GM19193 (cell line): ENCODE measurements at regions not wholly inside any gene's neighbourhood (a gene's known extent, or its start where the extent isn't known, plus 50 kb on each side); places are given as distances from the start of the nearest gene placed in this dataset.

Experiments
- POLR2A ChIP-seq: IDR thresholded peaks from 4 replicates; pipeline ENCODE4 v1.6.1; 2011; ENCODE audit not compliant: insufficient read depth, insufficient read length; ENCODE audit errors: extremely low read depth

DNA sequence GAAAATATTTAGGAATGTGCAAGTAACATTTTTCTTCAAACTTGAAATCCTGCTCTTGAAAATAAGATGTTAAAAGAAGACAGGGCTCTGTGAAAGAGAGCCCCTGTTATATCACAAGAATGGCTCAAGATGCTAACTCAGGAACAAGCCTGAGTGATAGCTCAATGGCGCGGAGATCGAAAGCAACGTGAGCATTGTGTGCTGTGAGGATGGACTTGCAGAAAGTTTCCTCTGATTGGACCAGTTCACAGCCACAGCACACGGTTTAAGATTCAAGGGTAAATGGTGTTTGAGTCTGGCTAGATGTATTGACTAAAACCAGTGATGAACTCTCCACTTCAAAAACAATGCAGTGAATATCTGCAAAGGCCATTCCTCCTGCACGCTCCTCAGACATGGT lies 2387.0 kb downstream of the MAT2B start:
- no peak for TF ChIP-seq POLR2A

- no peak for TF ChIP-seq POLR2A
Observed at GRCh38 chr5:165894916-165895315, 2389.5 kb downstream of the MAT2B start.

DNA sequence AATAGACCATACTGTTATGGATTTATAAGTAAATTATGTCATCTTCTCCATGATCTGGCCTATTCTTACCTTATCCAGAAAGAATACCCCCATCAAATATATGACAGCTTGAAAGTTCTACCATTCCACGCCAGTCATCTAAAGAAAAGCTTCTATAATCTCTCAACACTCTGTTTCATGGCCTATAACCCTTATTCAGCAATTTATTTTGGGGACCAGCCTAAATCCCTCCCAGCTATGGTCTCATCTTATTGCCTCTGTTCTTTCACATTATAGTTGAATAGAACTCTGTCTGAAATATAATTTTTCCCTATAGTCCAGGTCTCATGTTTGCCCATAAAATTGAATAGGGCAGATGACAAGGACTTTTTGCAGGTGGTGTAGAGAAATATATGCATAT lies 2387.6 kb upstream of the WWC1 start:
- no peak for TF ChIP-seq POLR2A

- no peak for TF ChIP-seq POLR2A
Observed at GRCh38 chr5:165906871-165907270, 2384.6 kb upstream of the WWC1 start.

DNA sequence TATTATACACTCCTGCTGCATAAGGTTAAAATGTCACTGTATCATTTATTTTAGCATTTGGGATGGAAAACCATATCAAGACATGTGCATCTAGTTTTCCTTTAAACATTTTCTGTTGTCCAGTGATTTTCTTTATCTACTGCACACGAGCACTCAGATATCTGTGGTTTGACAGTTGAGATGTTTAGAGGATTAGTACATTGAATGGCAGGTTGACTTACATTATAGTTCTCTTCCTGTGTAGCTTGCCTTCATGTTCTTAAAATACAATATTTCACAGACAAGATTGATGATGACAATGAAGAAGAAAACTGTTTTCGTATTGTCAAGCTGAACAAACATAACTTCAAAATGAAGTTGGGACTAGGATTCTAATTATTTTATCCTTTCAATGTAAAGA lies 2378.4 kb upstream of the WWC1 start:
- no peak for TF ChIP-seq POLR2A

- no peak for TF ChIP-seq POLR2A
Observed at GRCh38 chr5:165914456-165914855, 2377.0 kb upstream of the WWC1 start.

DNA sequence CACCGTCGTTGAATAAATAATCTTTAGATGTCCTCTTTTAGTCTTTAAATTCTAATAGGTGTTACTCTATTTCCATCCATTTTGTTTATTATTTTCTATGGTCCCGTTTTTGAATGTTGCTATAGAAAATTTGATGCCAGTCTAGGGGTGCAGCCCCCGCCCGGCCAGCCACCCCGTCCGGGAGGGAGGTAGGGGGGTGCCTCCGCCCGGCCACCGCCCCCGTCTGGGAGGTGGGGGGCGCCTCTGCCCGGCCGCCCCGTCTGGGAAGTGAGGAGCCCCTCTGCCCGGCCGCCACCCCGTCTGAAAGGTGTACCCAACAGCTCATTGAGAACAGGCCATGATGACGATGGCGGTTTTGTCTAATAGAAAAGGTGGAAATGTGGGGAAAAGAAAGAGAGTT lies 2372.2 kb upstream of the WWC1 start:
- TF ChIP-seq POLR2A = no peak

DNA sequence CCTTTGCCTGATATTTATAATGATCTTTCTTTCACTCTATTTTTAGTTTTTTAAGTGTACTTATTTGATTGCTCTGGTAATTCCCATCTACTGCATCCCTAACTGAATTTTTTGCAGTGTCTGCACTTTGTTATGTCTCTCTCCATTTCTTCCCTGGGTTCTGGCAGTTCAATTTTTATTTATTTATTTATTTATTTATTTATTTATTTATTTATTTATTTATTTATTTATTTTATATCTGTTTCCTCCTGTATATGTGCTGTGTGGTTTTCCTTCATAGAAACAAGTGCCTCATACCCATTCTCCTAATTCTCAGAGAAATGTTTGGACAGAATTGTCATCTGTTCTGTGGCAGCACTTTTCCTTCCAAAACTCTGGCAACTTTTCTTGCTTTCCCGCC lies 2370.8 kb upstream of the WWC1 start:
- TF ChIP-seq POLR2A = no peak

DNA sequence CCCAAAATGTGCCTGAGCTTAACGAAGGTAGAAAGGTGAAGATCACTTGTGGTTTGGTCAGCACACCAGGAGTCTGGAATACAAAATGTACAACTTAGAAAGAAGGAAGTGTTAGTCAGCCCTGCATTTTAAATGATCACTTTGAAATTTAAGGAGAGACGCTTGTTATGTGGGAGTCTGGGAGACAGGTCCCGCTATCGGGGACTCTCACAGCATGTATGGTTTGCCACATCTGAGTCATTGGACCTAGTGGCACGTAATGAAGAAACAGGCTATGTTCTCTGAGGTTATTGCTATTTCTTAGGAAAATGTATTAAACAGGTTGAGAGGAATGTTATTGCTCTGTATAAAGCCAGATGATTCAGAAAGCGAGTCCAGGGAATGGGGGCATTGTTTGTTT lies 2362.5 kb upstream of the WWC1 start:
- no peak for TF ChIP-seq POLR2A

DNA sequence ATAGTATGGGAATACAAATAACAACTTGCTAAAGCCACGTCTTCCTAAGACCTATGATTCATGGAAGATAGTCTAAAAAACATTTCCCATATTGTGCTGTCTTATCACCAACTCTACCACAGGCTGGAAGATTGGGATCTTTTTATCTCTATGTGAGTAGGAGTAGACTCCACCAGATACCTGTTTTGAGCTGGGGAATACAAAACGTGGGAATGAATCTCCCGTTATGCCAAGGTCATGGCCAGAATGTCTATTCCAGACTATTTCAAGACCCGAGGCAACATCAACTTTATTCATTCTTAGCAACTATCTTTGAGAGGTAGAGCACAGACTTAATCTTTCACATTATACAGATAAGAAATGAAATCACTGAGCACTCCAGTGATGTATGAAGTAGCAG lies 2350.9 kb upstream of the WWC1 start:
- TF ChIP-seq POLR2A = no peak

GRCh38 chr5:165956854-165957253 lies 2334.6 kb upstream of the WWC1 start:
- no peak for TF ChIP-seq POLR2A

GRCh38 chr5:165981671-165982070 lies 2309.8 kb upstream of the WWC1 start:
- TF ChIP-seq POLR2A = no peak

GRCh38 chr5:165996201-165996875 lies 2295.1 kb upstream of the WWC1 start:
- TF ChIP-seq POLR2A = no peak

DNA sequence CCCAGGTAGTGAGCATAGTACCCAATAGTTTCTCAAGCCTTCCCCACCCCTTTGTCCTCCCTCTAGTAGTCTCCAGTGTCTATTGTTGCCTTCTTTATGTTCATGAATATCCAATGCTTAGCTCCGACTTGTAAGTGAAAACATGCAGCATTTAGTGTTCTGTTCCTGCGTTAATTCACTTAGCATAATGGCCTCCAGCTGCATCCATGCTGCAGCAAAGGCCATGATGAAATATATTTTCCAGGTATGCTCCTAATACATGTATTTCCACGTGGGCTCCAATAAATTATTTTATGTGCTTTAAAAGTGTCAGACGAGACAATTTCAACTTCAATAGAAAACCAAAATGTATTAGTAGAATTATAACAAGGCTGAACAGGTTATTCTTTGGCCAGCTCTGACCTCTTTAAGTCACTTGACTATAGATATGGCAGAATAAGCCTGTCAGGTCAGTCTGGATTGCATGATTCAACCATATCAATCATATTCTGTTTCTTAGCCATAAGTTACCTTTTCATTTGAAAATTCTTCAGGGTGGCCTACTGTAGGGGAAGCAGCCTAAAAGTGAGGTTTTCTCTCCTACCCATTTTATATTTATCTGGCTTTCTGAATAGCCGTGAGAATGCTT lies 2291.6 kb upstream of the WWC1 start:
- TF ChIP-seq POLR2A = no peak

DNA sequence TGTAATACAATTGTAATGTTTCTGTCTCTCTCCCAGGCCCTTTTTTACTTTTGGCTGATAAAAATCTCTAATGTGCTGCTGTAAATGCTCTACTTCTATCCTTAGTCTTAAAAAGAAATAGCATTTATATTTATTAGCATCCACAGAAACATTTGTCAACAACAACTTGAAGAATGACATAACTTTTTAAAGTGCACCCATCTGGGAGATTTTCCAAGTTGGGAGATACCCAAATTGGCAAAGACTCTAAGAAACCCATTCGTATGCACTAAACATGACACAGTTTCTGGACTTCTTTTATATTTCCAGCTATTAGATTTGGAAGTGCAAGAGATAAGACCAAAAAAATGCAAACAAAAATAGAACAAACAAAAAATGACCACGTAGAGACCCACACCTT lies 2287.4 kb upstream of the WWC1 start:
- no peak for TF ChIP-seq POLR2A

DNA sequence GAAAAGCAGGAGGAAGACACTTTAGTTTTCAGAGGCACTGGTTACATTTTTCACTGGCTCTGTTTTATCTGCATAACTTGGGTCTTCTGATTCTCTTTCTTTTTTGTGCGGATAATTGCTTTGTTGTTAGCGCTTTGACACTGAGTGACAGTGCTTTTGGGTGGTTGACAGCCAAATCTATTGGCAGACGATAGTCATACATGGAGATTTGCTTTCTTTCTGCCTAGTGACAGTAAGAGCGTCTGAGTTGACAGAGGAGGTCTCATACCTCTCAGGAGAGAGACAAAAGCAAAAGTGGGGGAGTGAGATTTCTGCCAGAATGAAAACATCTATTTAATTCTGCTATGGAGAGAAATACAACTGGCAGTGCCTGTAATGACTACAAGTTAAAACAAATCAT lies 2278.0 kb upstream of the WWC1 start:
- TF ChIP-seq POLR2A = no peak

DNA sequence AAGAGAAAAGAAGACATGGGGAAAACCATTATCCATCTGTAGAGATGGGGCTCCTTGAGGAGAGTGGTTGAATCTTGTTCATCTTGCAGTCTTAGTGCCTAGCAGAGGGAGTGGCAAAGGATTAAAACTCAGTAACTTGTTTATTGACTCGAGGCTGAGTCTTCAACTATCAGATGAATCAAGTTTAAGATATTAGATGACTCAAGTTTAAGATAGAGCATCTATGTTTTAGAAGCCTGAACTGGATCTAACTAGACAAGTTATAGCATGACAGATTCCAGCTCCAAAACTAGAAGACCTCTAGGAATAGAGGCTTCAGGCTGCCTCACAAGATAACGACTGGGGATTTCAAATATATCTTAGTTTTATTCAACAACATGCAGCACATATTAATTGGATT lies 2277.2 kb upstream of the WWC1 start:
- TF ChIP-seq POLR2A = no peak
